ENCODE measurements at regions not wholly inside any gene's neighbourhood (a gene's known extent, or its start where the extent isn't known, plus 50 kb on each side); places are given as distances from the start of the nearest gene placed in this dataset.

DNA sequence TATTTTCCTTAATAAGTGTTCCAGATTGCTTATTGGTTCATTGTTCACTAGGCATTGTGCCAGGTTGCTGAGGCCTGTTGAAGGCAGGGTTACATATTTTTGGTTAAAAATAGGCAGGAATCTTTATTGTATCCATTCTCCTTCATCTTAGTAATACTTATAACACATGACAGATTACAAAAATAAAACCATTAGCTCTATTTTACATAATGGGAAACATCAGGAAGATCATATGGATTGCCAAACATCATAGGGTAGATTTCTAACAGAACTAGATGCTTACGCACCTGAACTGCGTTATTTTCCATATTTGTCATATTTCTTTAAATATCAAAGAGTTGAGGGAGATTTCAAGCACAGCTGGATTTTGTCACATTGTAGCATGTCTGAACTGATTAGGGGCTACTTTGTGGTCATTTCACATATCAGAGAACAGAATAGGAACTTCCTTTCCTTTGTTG lies 462.9 kb upstream of the SGO1 start:
- Histone ChIP-seq H3K9me3 (no peaks in the 10 kb centered on the region), H3K4me1 (no peaks in the 10 kb centered on the region), H3K27me3 (replicated peaks; ENCODE audit: control insufficient read depth, insufficient read depth, low read length) (no peaks in the 10 kb centered on the region), H3K36me3 (ENCODE audit: control insufficient read depth, insufficient read depth, low read length) (no peaks in the 10 kb centered on the region), H3K4me3 (ENCODE audit: low read depth, low read length) (no peak overlapping the region)
- no peak for DNase-seq
- intact Hi-C loops (cut with micrococcal nuclease; ENCODE audit: unreplicated experiment): no loop called here
- Mint-ChIP-seq H3K4me1 (ENCODE audit: low read depth, unreplicated experiment) (no peaks in the 10 kb centered on the region), H3K27ac (ENCODE audit: unreplicated experiment) (no peak overlapping the region), H3K4me3 (ENCODE audit: unreplicated experiment) (no peak overlapping the region), H3K27me3 (ENCODE audit: insufficient read depth, unreplicated experiment) (no peaks in the 10 kb centered on the region), H3K9me3 (ENCODE audit: unreplicated experiment) (no peaks in the 10 kb centered on the region), H3K36me3 (ENCODE audit: insufficient read depth, unreplicated experiment) (no peaks in the 10 kb centered on the region)
- TF ChIP-seq CTCF (IDR thresholded peaks at IDR 0.05; ENCODE audit: insufficient read depth in 1 of 2, low read depth in 1 of 2, low read length in 1 of 2, severe bottlenecking in 1 of 2, unreplicated experiment in 1 of 2): no peak
- BruUV-seq (replicated peaks): no TSS peak
- ChIA-PET CTCF (no interaction called here), POLR2A (no interaction called here)

GRCh38 chr3:20648294-20648693 lies 462.3 kb upstream of the SGO1 start:
- H3K27me3 ChIP-seq (replicated peaks; ENCODE audit: control insufficient read depth, insufficient read depth, low read length): no peaks in the 10 kb centered on the region
- Mint-ChIP-seq H3K4me3 (ENCODE audit: unreplicated experiment) (no peak overlapping the region), H3K4me1 (ENCODE audit: low read depth, unreplicated experiment) (no peaks in the 10 kb centered on the region), H3K27ac (ENCODE audit: unreplicated experiment) (no peak overlapping the region), H3K9me3 (ENCODE audit: unreplicated experiment) (no peaks in the 10 kb centered on the region), H3K27me3 (ENCODE audit: insufficient read depth, unreplicated experiment) (no peaks in the 10 kb centered on the region), H3K36me3 (ENCODE audit: insufficient read depth, unreplicated experiment) (no peaks in the 10 kb centered on the region)
- DNase-seq: no peak
- H3K9me3 ChIP-seq: no peaks in the 10 kb centered on the region
- POLR2A ChIA-PET: no interaction called here
- no peak overlapping the region for H3K4me3 ChIP-seq (ENCODE audit: low read depth, low read length)
- no peaks in the 10 kb centered on the region for H3K36me3 ChIP-seq (ENCODE audit: control insufficient read depth, insufficient read depth, low read length)
- no peak for TF ChIP-seq CTCF (IDR thresholded peaks at IDR 0.05; ENCODE audit: insufficient read depth in 1 of 2, low read depth in 1 of 2, low read length in 1 of 2, severe bottlenecking in 1 of 2, unreplicated experiment in 1 of 2)
- intact Hi-C loops (cut with micrococcal nuclease; ENCODE audit: unreplicated experiment): no loop called here
- CTCF ChIA-PET: no interaction called here
- H3K4me1 ChIP-seq: no peaks in the 10 kb centered on the region
- BruUV-seq (replicated peaks): no TSS peak

- Histone ChIP-seq H3K9me3 (no peaks in the 10 kb centered on the region), H3K4me1 (no peaks in the 10 kb centered on the region), H3K4me3 (ENCODE audit: low read depth, low read length) (no peak overlapping the region), H3K27me3 (replicated peaks; ENCODE audit: control insufficient read depth, insufficient read depth, low read length) (no peaks in the 10 kb centered on the region), H3K36me3 (ENCODE audit: control insufficient read depth, insufficient read depth, low read length) (no peaks in the 10 kb centered on the region)
- H3K9me3 Mint-ChIP-seq (ENCODE audit: unreplicated experiment): no peaks in the 10 kb centered on the region
- no peaks in the 10 kb centered on the region for H3K36me3 Mint-ChIP-seq (ENCODE audit: insufficient read depth, unreplicated experiment)
- intact Hi-C loops (cut with micrococcal nuclease; ENCODE audit: unreplicated experiment): no loop called here
- TF ChIP-seq CTCF (IDR thresholded peaks at IDR 0.05; ENCODE audit: insufficient read depth in 1 of 2, low read depth in 1 of 2, low read length in 1 of 2, severe bottlenecking in 1 of 2, unreplicated experiment in 1 of 2): no peak
- BruUV-seq (replicated peaks): no TSS peak
- ChIA-PET POLR2A (no interaction called here), CTCF (no interaction called here)
- no peaks in the 10 kb centered on the region for H3K4me1 Mint-ChIP-seq (ENCODE audit: low read depth, unreplicated experiment)
- H3K27me3 Mint-ChIP-seq (ENCODE audit: insufficient read depth, unreplicated experiment): no peaks in the 10 kb centered on the region
- no peak for DNase-seq
- H3K27ac Mint-ChIP-seq (ENCODE audit: unreplicated experiment): no peak overlapping the region
- no peak overlapping the region for H3K4me3 Mint-ChIP-seq (ENCODE audit: unreplicated experiment)
These were observed 460.4 kb upstream of the SGO1 start for GRCh38 chr3:20646425-20646824.

Measured in Caco-2 (cell line).